ENCODE measurements at regions not wholly inside any gene's neighbourhood (a gene's known extent, or its start where the extent isn't known, plus 50 kb on each side); places are given as distances from the start of the nearest gene placed in this dataset.
"Not testable (repeated sequence)": the region's sequence is repeated elsewhere in the genome, so short reads cannot be mapped to it uniquely, and the experiment has no call there.

GRCh38 chr6:149136913-149137286 is 180.6 kb upstream of the TAB2 start:
- Histone ChIP-seq H3K4me3 (ENCODE audit: low read length) (no peak overlapping the region), H3K4me1 (ENCODE audit: control insufficient read depth, insufficient read depth, low read length) (no peaks in the 10 kb centered on the region), H3K27ac (ENCODE audit: low read length) (no peak overlapping the region), H3K27me3 (ENCODE audit: control insufficient read depth, insufficient read depth, low read length) (no peaks in the 10 kb centered on the region), H3K36me3 (ENCODE audit: control insufficient read depth, insufficient read depth, low read length) (no peaks in the 10 kb centered on the region), H3K9me3 (ENCODE audit: control insufficient read depth, insufficient read depth, low read length) (no peaks in the 10 kb centered on the region)
- WGBS (ENCODE audit: insufficient coverage, insufficient read length), result no CpG with 5 or more reads among the region's 2 CpGs
- DNase-seq (ENCODE audit: low read depth, low spot score), result no peak

GRCh38 chr6:149137594-149137993 is 179.9 kb upstream of the TAB2 start:
- no peaks in the 10 kb centered on the region for H3K9me3 ChIP-seq (ENCODE audit: control insufficient read depth, insufficient read depth, low read length)
- H3K27ac ChIP-seq (ENCODE audit: low read length), result no peak overlapping the region
- no peak overlapping the region for H3K4me3 ChIP-seq (ENCODE audit: low read length)
- no CpG with 5 or more reads among the region's 4 CpGs for WGBS (ENCODE audit: insufficient coverage, insufficient read length)
- H3K4me1 ChIP-seq (ENCODE audit: control insufficient read depth, insufficient read depth, low read length), result no peaks in the 10 kb centered on the region
- no peaks in the 10 kb centered on the region for H3K36me3 ChIP-seq (ENCODE audit: control insufficient read depth, insufficient read depth, low read length)
- H3K27me3 ChIP-seq (ENCODE audit: control insufficient read depth, insufficient read depth, low read length), result no peaks in the 10 kb centered on the region
- no peak for DNase-seq (ENCODE audit: low read depth, low spot score)

- no peak overlapping the region for H3K4me3 ChIP-seq (ENCODE audit: low read length)
- H3K4me1 ChIP-seq (ENCODE audit: control insufficient read depth, insufficient read depth, low read length), result no peaks in the 10 kb centered on the region
- WGBS (ENCODE audit: insufficient coverage, insufficient read length), result no CpG with 5 or more reads among the region's 10 CpGs
- H3K27ac ChIP-seq (ENCODE audit: low read length), result no peak overlapping the region
- DNase-seq (ENCODE audit: low read depth, low spot score), result no peak
- no peaks in the 10 kb centered on the region for H3K36me3 ChIP-seq (ENCODE audit: control insufficient read depth, insufficient read depth, low read length)
- no peaks in the 10 kb centered on the region for H3K27me3 ChIP-seq (ENCODE audit: control insufficient read depth, insufficient read depth, low read length)
- no peaks in the 10 kb centered on the region for H3K9me3 ChIP-seq (ENCODE audit: control insufficient read depth, insufficient read depth, low read length)
Observed at GRCh38 chr6:149138089-149138488, 179.4 kb upstream of the TAB2 start.

GRCh38 chr6:149138699-149139294 is 178.7 kb upstream of the TAB2 start:
- Histone ChIP-seq H3K27me3 (ENCODE audit: control insufficient read depth, insufficient read depth, low read length) (no peaks in the 10 kb centered on the region), H3K4me3 (ENCODE audit: low read length) (no peak overlapping the region), H3K36me3 (ENCODE audit: control insufficient read depth, insufficient read depth, low read length) (no peaks in the 10 kb centered on the region), H3K9me3 (ENCODE audit: control insufficient read depth, insufficient read depth, low read length) (no peaks in the 10 kb centered on the region), H3K27ac (ENCODE audit: low read length) (no peak overlapping the region), H3K4me1 (ENCODE audit: control insufficient read depth, insufficient read depth, low read length) (no peaks in the 10 kb centered on the region)
- DNase-seq (ENCODE audit: low read depth, low spot score), result no peak
- WGBS (ENCODE audit: insufficient coverage, insufficient read length), result no CpG with 5 or more reads among the region's 12 CpGs

GRCh38 chr6:149139782-149140136 is 177.8 kb upstream of the TAB2 start:
- no peaks in the 10 kb centered on the region for H3K36me3 ChIP-seq (ENCODE audit: control insufficient read depth, insufficient read depth, low read length)
- no peak overlapping the region for H3K27ac ChIP-seq (ENCODE audit: low read length)
- no peak for DNase-seq (ENCODE audit: low read depth, low spot score)
- no peak overlapping the region for H3K4me3 ChIP-seq (ENCODE audit: low read length)
- H3K9me3 ChIP-seq (ENCODE audit: control insufficient read depth, insufficient read depth, low read length), result no peaks in the 10 kb centered on the region
- H3K4me1 ChIP-seq (ENCODE audit: control insufficient read depth, insufficient read depth, low read length), result no peaks in the 10 kb centered on the region
- no peaks in the 10 kb centered on the region for H3K27me3 ChIP-seq (ENCODE audit: control insufficient read depth, insufficient read depth, low read length)

- no peak overlapping the region for H3K4me3 ChIP-seq (ENCODE audit: low read length)
- no peak for DNase-seq (ENCODE audit: low read depth, low spot score)
- H3K9me3 ChIP-seq (ENCODE audit: control insufficient read depth, insufficient read depth, low read length), result no peaks in the 10 kb centered on the region
- H3K36me3 ChIP-seq (ENCODE audit: control insufficient read depth, insufficient read depth, low read length), result no peaks in the 10 kb centered on the region
- H3K4me1 ChIP-seq (ENCODE audit: control insufficient read depth, insufficient read depth, low read length), result no peaks in the 10 kb centered on the region
- WGBS (ENCODE audit: insufficient coverage, insufficient read length), result no CpG with 5 or more reads among the region's 12 CpGs
- H3K27me3 ChIP-seq (ENCODE audit: control insufficient read depth, insufficient read depth, low read length), result no peaks in the 10 kb centered on the region
- H3K27ac ChIP-seq (ENCODE audit: low read length), result no peak overlapping the region
Observed at GRCh38 chr6:149140137-149140909, 177.2 kb upstream of the TAB2 start.

GRCh38 chr6:149140910-149141290 is 176.6 kb upstream of the TAB2 start:
- Histone ChIP-seq H3K4me1 (ENCODE audit: control insufficient read depth, insufficient read depth, low read length) (no peaks in the 10 kb centered on the region), H3K27me3 (ENCODE audit: control insufficient read depth, insufficient read depth, low read length) (no peaks in the 10 kb centered on the region), H3K4me3 (ENCODE audit: low read length) (no peak overlapping the region), H3K36me3 (ENCODE audit: control insufficient read depth, insufficient read depth, low read length) (no peaks in the 10 kb centered on the region), H3K27ac (ENCODE audit: low read length) (no peak overlapping the region), H3K9me3 (ENCODE audit: control insufficient read depth, insufficient read depth, low read length) (no peaks in the 10 kb centered on the region)
- WGBS (ENCODE audit: insufficient coverage, insufficient read length), result no CpG with 5 or more reads among the region's 1 CpG
- no peak for DNase-seq (ENCODE audit: low read depth, low spot score)

GRCh38 chr6:149142924-149143429 is 174.5 kb upstream of the TAB2 start:
- Histone ChIP-seq H3K4me3 (ENCODE audit: low read length) (no peak overlapping the region), H3K27ac (ENCODE audit: low read length) (no peak overlapping the region), H3K27me3 (ENCODE audit: control insufficient read depth, insufficient read depth, low read length) (no peaks in the 10 kb centered on the region), H3K9me3 (ENCODE audit: control insufficient read depth, insufficient read depth, low read length) (no peaks in the 10 kb centered on the region), H3K36me3 (ENCODE audit: control insufficient read depth, insufficient read depth, low read length) (no peaks in the 10 kb centered on the region), H3K4me1 (ENCODE audit: control insufficient read depth, insufficient read depth, low read length) (no peaks in the 10 kb centered on the region)
- DNase-seq (ENCODE audit: low read depth, low spot score), result no peak
- no CpG with 5 or more reads among the region's 2 CpGs for WGBS (ENCODE audit: insufficient coverage, insufficient read length)

GRCh38 chr6:149145800-149146199 is 171.7 kb upstream of the TAB2 start:
- not testable (repeated sequence) for H3K4me3 ChIP-seq (ENCODE audit: low read length); H3K9me3 ChIP-seq (ENCODE audit: control insufficient read depth, insufficient read depth, low read length); H3K27ac ChIP-seq (ENCODE audit: low read length); DNase-seq (ENCODE audit: low read depth, low spot score); H3K4me1 ChIP-seq (ENCODE audit: control insufficient read depth, insufficient read depth, low read length); H3K27me3 ChIP-seq (ENCODE audit: control insufficient read depth, insufficient read depth, low read length); H3K36me3 ChIP-seq (ENCODE audit: control insufficient read depth, insufficient read depth, low read length)

GRCh38 chr6:149147195-149147594 is 170.3 kb upstream of the TAB2 start:
- Histone ChIP-seq H3K27ac (ENCODE audit: low read length) (no peak overlapping the region), H3K4me1 (ENCODE audit: control insufficient read depth, insufficient read depth, low read length) (no peaks in the 10 kb centered on the region), H3K27me3 (ENCODE audit: control insufficient read depth, insufficient read depth, low read length) (no peaks in the 10 kb centered on the region), H3K9me3 (ENCODE audit: control insufficient read depth, insufficient read depth, low read length) (no peaks in the 10 kb centered on the region), H3K36me3 (ENCODE audit: control insufficient read depth, insufficient read depth, low read length) (no peaks in the 10 kb centered on the region), H3K4me3 (ENCODE audit: low read length) (no peak overlapping the region)
- no peak for DNase-seq (ENCODE audit: low read depth, low spot score)
- no CpG with 5 or more reads among the region's 3 CpGs for WGBS (ENCODE audit: insufficient coverage, insufficient read length)
